A549 (cell line): ENCODE measurements at regions not wholly inside any gene's neighbourhood (a gene's known extent, or its start where the extent isn't known, plus 50 kb on each side); places are given as distances from the start of the nearest gene placed in this dataset.

Source experiments
- CEBPB ChIP-seq, 2 experiments: fragments of >200 bp in 1 of 2; sonication (Bioruptor Twin) in 1 of 2; formaldehyde crosslinking in 1 of 2; IDR thresholded peaks; 2 replicates each; pipeline ENCODE4 v1.6.1; 2012 to 2016
- MAFK ChIP-seq: fragments of 450-650 bp; IDR thresholded peaks from 2 replicates; pipeline ENCODE4 v1.6.1; 2014; ENCODE audit not compliant: partially characterized antibody
- MAX ChIP-seq: IDR thresholded peaks from 2 replicates; pipeline ENCODE4 v1.6.1; 2012
- POLR2A ChIP-seq: IDR thresholded peaks from 2 replicates; pipeline ENCODE4 v1.6.1; 2012; ENCODE audit warnings: mild to moderate bottlenecking, low read length
- SMC3 ChIP-seq: fragments of >200 bp; sonication (Bioruptor Twin); formaldehyde crosslinking; IDR thresholded peaks from 3 replicates; pipeline ENCODE4 v1.6.1; 2018; ENCODE audit warnings: inconsistent platforms
- TF ChIP-seq, protein P1 (sequence below): fragments of >200 bp; sonication (Bioruptor Twin); formaldehyde crosslinking; IDR thresholded peaks from 3 replicates; pipeline ENCODE4 v1.5.1; 2016
- TF ChIP-seq, protein P2 (sequence below): fragments of 200-600 bp; sonication (generic); IDR thresholded peaks from 2 replicates; pipeline ENCODE4 v1.6.1; 2016; ENCODE audit warnings: antibody characterized with exemption, mild to moderate bottlenecking, moderate library complexity

DNA sequence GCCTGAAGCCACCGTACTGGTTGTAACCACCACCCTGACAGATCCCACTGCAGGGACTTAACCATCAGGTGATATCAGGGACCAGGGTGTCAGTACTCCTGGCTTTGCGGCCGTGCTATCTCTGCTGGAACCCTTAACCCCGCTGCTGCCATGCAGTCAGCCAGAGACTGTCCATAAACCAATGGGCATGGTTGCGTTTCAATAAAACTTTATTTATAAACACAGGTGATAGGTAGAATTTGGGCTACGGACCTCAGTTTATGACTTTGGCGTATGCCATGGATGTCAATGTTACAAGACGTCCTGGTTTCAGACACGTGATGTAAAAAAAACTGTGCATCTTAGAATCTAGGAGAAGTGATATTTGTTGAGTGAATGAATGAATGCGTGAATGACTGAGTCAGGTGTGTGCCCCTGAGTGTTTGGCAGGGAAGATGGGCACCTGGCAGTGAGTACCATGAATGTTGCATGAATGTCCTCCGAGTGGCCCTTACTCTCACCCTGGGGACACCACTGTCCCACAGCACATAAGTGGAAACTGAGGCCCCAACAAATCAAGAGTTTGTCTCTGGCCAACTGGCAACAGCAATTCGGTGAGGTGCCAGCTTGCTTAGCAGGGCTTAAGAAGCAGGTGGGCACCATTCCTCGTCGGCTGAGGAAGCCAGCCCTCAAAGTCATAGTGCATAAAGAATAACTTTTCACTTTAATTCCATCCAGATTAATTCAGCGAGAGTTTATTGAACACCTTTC is 64.0 kb upstream of the APCDD1L start:
- no peak for TF ChIP-seq SMC3
- TF ChIP-seq MAFK = no peak
- TF ChIP-seq, protein P1, sequence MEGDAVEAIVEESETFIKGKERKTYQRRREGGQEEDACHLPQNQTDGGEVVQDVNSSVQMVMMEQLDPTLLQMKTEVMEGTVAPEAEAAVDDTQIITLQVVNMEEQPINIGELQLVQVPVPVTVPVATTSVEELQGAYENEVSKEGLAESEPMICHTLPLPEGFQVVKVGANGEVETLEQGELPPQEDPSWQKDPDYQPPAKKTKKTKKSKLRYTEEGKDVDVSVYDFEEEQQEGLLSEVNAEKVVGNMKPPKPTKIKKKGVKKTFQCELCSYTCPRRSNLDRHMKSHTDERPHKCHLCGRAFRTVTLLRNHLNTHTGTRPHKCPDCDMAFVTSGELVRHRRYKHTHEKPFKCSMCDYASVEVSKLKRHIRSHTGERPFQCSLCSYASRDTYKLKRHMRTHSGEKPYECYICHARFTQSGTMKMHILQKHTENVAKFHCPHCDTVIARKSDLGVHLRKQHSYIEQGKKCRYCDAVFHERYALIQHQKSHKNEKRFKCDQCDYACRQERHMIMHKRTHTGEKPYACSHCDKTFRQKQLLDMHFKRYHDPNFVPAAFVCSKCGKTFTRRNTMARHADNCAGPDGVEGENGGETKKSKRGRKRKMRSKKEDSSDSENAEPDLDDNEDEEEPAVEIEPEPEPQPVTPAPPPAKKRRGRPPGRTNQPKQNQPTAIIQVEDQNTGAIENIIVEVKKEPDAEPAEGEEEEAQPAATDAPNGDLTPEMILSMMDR = no peak
- TF ChIP-seq, protein P2, sequence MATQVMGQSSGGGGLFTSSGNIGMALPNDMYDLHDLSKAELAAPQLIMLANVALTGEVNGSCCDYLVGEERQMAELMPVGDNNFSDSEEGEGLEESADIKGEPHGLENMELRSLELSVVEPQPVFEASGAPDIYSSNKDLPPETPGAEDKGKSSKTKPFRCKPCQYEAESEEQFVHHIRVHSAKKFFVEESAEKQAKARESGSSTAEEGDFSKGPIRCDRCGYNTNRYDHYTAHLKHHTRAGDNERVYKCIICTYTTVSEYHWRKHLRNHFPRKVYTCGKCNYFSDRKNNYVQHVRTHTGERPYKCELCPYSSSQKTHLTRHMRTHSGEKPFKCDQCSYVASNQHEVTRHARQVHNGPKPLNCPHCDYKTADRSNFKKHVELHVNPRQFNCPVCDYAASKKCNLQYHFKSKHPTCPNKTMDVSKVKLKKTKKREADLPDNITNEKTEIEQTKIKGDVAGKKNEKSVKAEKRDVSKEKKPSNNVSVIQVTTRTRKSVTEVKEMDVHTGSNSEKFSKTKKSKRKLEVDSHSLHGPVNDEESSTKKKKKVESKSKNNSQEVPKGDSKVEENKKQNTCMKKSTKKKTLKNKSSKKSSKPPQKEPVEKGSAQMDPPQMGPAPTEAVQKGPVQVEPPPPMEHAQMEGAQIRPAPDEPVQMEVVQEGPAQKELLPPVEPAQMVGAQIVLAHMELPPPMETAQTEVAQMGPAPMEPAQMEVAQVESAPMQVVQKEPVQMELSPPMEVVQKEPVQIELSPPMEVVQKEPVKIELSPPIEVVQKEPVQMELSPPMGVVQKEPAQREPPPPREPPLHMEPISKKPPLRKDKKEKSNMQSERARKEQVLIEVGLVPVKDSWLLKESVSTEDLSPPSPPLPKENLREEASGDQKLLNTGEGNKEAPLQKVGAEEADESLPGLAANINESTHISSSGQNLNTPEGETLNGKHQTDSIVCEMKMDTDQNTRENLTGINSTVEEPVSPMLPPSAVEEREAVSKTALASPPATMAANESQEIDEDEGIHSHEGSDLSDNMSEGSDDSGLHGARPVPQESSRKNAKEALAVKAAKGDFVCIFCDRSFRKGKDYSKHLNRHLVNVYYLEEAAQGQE = no peak
- TF ChIP-seq POLR2A = no peak
- TF ChIP-seq MAX = no peak
- TF ChIP-seq CEBPB (IDR thresholded peaks at IDR 0.05) = no peak
